ENCODE measurements at regions not wholly inside any gene's neighbourhood (a gene's known extent, or its start where the extent isn't known, plus 50 kb on each side); places are given as distances from the start of the nearest gene placed in this dataset.

GRCh38 chr1:232327899-232328298 is 302.0 kb downstream of the SIPA1L2 start:
- Histone ChIP-seq H3K27me3 (ENCODE audit: control insufficient read depth, insufficient read depth, low read length) (no peaks in the 10 kb centered on the region), H3K4me3 (ENCODE audit: low read depth, low read length) (no peak overlapping the region), H3K36me3 (ENCODE audit: control insufficient read depth, insufficient read depth, low read length) (no peaks in the 10 kb centered on the region)
- FAIRE-seq, result no peak
- TF ChIP-seq, protein P1, sequence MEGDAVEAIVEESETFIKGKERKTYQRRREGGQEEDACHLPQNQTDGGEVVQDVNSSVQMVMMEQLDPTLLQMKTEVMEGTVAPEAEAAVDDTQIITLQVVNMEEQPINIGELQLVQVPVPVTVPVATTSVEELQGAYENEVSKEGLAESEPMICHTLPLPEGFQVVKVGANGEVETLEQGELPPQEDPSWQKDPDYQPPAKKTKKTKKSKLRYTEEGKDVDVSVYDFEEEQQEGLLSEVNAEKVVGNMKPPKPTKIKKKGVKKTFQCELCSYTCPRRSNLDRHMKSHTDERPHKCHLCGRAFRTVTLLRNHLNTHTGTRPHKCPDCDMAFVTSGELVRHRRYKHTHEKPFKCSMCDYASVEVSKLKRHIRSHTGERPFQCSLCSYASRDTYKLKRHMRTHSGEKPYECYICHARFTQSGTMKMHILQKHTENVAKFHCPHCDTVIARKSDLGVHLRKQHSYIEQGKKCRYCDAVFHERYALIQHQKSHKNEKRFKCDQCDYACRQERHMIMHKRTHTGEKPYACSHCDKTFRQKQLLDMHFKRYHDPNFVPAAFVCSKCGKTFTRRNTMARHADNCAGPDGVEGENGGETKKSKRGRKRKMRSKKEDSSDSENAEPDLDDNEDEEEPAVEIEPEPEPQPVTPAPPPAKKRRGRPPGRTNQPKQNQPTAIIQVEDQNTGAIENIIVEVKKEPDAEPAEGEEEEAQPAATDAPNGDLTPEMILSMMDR (IDR thresholded peaks at IDR 0.05; ENCODE audit: insufficient read depth, low read length, severe bottlenecking), result no peak
- DNase-seq (ENCODE audit: low read depth), result no peak

- TF ChIP-seq, protein P1 (IDR thresholded peaks at IDR 0.05; ENCODE audit: insufficient read depth, low read length, severe bottlenecking), result no peak
- no peak for DNase-seq (ENCODE audit: low read depth)
- Histone ChIP-seq H3K36me3 (ENCODE audit: control insufficient read depth, insufficient read depth, low read length) (no peaks in the 10 kb centered on the region), H3K4me3 (ENCODE audit: low read depth, low read length) (no peak overlapping the region), H3K27me3 (ENCODE audit: control insufficient read depth, insufficient read depth, low read length) (no peaks in the 10 kb centered on the region)
- FAIRE-seq, result no peak
Observed at GRCh38 chr1:232327269-232327668, 302.7 kb downstream of the SIPA1L2 start.

GRCh38 chr1:232322162-232322734 is 307.7 kb downstream of the SIPA1L2 start:
- no peak for FAIRE-seq
- TF ChIP-seq, protein P1 (IDR thresholded peaks at IDR 0.05; ENCODE audit: insufficient read depth, low read length, severe bottlenecking), result no peak
- no peak overlapping the region for H3K4me3 ChIP-seq (ENCODE audit: low read depth, low read length)
- H3K27me3 ChIP-seq (ENCODE audit: control insufficient read depth, insufficient read depth, low read length), result no peaks in the 10 kb centered on the region
- no peaks in the 10 kb centered on the region for H3K36me3 ChIP-seq (ENCODE audit: control insufficient read depth, insufficient read depth, low read length)
- no peak for DNase-seq (ENCODE audit: low read depth)

GRCh38 chr1:232319518-232320210 is 310.3 kb downstream of the SIPA1L2 start:
- TF ChIP-seq, protein P1 (IDR thresholded peaks at IDR 0.05; ENCODE audit: insufficient read depth, low read length, severe bottlenecking), result no peak

DNA sequence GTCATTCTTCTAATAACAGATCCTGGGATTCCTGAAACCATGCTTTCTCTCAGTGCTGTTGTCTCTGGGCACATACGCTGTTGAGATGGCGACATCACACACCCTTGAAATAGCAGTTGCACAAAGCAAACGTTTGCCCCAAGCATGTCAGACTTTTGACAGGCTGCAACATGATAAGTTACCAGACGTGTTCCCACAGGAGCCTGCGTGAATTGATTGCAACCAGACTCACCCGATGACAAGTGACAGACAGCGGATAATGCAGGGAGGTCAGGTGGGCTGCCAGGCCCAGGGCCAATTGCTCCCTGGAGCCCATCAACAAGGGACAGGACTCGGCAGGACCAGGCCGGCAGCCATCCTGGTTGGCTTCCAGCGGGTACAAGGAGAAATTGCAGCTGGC is 310.9 kb downstream of the SIPA1L2 start:
- FAIRE-seq (peak; percentile 95), DNase-seq (ENCODE audit: low read depth) (peak; percentile 96)
- no peaks in the 10 kb centered on the region for H3K27me3 ChIP-seq (ENCODE audit: control insufficient read depth, insufficient read depth, low read length)
- no peak overlapping the region for H3K4me3 ChIP-seq (ENCODE audit: low read depth, low read length)
- TF ChIP-seq, protein P1 (IDR thresholded peaks at IDR 0.05; ENCODE audit: insufficient read depth, low read length, severe bottlenecking), result no peak
- H3K36me3 ChIP-seq (ENCODE audit: control insufficient read depth, insufficient read depth, low read length), result no peaks in the 10 kb centered on the region

More at GRCh38 chr1:232319518-232320210, 310.3 kb downstream of the SIPA1L2 start:
- peak; percentile 7 for FAIRE-seq
- H3K36me3 ChIP-seq (ENCODE audit: control insufficient read depth, insufficient read depth, low read length), result no peaks in the 10 kb centered on the region
- H3K4me3 ChIP-seq (ENCODE audit: low read depth, low read length), result no peak overlapping the region
- no peaks in the 10 kb centered on the region for H3K27me3 ChIP-seq (ENCODE audit: control insufficient read depth, insufficient read depth, low read length)
- no peak for DNase-seq (ENCODE audit: low read depth)
